ENCODE measurements at regions not wholly inside any gene's neighbourhood (a gene's known extent, or its start where the extent isn't known, plus 50 kb on each side); places are given as distances from the start of the nearest gene placed in this dataset.

GRCh38 chr5:31100047-31100575 lies 93.4 kb upstream of the CDH6 start:
- no peak for DNase-seq (ENCODE audit: low read depth in 4 of 4, low spot score in 2 of 4)

DNA sequence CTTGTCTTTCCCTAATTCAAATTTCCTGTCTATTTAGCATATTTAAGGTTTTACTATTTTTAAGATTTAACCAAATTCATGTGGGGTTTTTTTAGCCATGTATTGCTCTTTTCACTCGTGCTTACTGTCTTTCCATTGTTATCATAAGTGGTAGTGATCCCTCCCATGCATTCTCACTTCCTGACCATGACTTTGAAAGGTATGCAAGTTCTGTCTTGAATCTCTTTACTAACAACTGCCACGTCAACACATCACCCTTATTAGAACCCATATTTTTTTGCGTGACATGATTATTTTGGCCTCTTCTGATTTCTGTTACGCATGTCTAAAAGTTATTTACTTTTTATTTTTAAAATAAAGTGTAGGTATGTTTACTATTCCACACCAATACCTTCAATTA lies 94.7 kb upstream of the CDH6 start:
- no peak for DNase-seq (ENCODE audit: low read depth in 4 of 4, low spot score in 2 of 4)

- DNase-seq (ENCODE audit: low read depth in 4 of 4, low spot score in 2 of 4), result no peak
Measured at GRCh38 chr5:31097851-31098250, 95.6 kb upstream of the CDH6 start.

- DNase-seq (ENCODE audit: low read depth in 4 of 4, low spot score in 2 of 4), result no peak
Measured at GRCh38 chr5:31096238-31096865, 97.1 kb upstream of the CDH6 start.

DNA sequence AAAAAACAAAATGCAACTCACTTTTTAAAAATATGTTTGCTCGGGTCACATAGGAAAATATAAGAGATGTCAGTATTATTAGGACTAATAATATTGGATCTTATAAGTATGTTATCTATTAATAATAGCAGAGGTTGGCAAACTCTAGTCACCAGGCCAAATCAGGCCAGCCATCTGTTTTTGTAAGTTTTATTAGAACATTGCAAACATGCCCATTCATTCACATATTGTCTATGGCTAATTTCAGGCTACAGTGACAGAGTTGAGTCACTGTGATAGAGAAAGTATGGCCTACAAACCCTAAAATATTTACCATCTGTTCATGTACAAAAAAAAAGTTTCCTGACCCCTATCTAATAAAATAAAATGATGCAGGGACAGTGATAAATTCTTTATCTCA lies 97.7 kb upstream of the CDH6 start:
- no peak for DNase-seq (ENCODE audit: low read depth in 4 of 4, low spot score in 2 of 4)

GRCh38 chr5:31091501-31091900 lies 102.0 kb upstream of the CDH6 start:
- no peak for DNase-seq (ENCODE audit: low read depth in 4 of 4, low spot score in 2 of 4)

GRCh38 chr5:31090467-31090866 lies 103.0 kb upstream of the CDH6 start:
- no peak for DNase-seq (ENCODE audit: low read depth in 4 of 4, low spot score in 2 of 4)

- DNase-seq (ENCODE audit: low read depth in 4 of 4, low spot score in 2 of 4), result no peak
Measured at GRCh38 chr5:31086839-31087415, 106.6 kb upstream of the CDH6 start.

DNA sequence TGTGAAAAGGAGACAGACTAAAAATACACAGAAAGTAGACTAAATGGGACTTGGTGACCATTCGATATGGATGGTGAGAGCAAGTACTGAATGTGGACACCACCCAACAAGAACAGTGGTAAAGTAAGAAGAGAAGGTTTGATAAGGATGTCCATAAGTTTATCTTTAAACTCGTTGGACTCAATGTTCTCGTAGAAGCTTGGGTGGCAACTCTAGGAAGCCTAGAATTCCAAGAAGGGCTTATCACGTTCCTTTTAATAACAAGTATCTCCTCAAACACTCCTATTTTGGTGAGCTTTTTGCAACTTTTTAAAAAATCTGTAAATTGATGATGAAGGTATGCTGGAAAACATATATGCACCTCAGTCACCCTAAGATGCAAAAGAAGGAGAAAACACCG lies 108.6 kb upstream of the CDH6 start:
- DNase-seq (ENCODE audit: low read depth in 4 of 4, low spot score in 2 of 4), result no peak

- DNase-seq (ENCODE audit: low read depth in 4 of 4, low spot score in 2 of 4), result no peak
Measured at GRCh38 chr5:31083364-31083763, 110.1 kb upstream of the CDH6 start.

DNA sequence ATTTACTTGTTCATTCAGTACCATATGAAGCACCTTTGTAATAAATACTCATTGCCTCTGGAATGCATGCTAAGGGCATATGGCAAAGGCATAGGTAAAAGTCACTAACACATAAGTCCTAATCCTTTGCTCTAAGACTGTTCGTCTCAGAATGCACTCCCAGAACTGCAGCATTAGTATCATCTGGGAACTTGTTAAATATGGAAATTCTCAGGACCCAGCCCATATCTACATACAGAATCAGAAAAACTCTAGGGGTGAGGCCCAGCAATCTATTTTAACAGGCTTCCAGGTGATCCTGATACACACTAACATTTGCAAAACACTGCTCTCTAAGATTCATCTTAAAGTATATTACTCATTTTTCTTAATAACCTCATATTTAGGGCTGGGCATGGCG lies 113.8 kb upstream of the CDH6 start:
- no peak for DNase-seq (ENCODE audit: low read depth in 4 of 4, low spot score in 2 of 4)

GRCh38 chr5:31078956-31079355 lies 114.5 kb upstream of the CDH6 start:
- DNase-seq (ENCODE audit: low read depth in 4 of 4, low spot score in 2 of 4), result no peak

DNA sequence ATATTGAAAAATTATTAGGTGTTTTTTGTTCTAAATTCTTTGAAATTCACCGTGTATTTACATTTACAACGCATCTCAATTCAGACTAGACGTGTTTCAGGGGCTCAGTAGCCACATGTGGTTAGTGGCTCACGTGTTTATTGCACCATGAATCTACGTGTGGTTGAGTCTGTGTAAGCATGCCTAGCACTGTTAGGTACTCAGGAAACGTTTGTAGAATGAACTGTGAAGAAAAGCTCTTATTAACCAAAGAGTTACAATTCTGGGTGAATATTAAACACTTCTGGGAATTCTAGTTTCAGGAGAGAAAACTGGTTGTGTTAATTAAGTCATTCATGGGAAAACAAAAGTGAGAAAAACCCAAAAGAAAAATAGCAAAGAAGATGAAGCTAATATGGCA lies 117.5 kb upstream of the CDH6 start:
- no peak for DNase-seq (ENCODE audit: low read depth in 4 of 4, low spot score in 2 of 4)

DNA sequence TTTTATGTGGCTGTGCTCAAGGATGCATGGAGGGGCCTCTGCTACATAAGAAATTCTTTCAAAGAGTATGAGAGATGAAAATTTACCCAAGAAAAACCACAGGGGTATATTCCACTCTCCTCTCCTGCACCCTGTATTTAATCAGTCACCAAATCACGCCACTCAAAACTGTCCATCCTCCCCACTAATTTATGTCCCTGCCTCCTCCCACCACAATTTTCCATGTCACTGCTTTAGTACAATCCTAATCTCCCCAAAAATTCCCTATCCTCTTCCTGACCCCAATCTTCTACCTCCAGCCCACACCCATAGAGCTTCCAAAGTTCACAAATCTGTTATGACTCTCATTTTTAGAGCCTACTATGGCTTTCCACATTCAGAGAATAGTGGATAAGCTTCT lies 125.2 kb upstream of the CDH6 start:
- DNase-seq (ENCODE audit: low read depth in 4 of 4, low spot score in 2 of 4), result no peak

DNA sequence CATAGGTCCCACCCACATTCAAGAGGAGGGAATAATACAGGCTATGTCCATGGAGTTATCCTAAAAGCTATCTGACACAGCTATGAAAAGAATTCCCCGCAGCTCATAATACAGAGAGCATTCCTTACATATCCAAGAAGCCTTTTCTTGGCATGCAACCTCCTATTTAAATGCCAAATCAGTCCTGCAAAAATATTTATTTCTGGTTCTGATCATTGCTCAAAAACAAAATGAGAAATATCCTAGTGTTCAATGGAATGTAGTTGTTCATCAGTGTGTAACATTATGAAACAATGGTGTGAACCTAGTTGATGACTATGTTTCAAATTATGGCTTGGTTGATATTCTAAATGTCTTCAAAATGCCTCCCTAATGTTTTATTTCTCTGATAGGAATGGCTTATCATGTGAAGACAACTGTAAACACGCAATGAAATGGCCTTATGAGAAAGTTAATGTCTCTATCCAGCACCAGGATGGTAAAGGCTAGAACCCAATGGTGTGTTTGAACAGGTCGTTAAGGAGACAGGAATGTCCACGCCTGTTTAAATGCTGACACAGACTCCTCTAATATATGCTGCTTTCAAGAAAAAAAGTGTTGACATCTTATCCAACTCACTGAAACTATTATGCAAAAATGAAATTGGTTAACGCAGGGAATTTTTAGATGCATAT lies 126.7 kb upstream of the CDH6 start:
- no peak for DNase-seq (ENCODE audit: low read depth in 4 of 4, low spot score in 2 of 4)

DNA sequence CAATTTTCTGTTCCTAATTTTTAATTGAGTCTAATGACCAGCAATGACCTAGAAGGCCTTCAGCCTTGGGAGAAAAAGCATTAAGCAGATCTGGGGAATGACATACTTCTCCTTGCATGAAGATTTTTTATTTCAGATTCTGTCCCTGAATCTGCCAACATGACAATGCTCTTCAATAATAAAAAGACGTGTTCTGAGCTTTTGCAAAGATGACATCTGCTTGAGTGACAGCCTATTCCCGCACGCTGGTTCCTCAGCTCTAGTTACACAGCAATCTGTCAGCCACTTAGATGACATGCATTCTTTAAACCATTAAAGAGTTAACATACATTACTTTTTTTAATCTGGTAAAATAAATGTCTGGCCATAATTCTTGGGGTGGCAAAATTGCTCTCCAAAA lies 129.3 kb upstream of the CDH6 start:
- DNase-seq (ENCODE audit: low read depth in 4 of 4, low spot score in 2 of 4), result no peak

GRCh38 chr5:31062902-31063580 lies 130.4 kb upstream of the CDH6 start:
- DNase-seq (ENCODE audit: low read depth in 4 of 4, low spot score in 2 of 4), result no peak

- DNase-seq (ENCODE audit: low read depth in 4 of 4, low spot score in 2 of 4), result no peak
Measured at GRCh38 chr5:31059889-31060288, 133.6 kb upstream of the CDH6 start.

GRCh38 chr5:31054453-31054852 lies 139.0 kb upstream of the CDH6 start:
- DNase-seq (ENCODE audit: low read depth in 4 of 4, low spot score in 2 of 4), result no peak

- no peak for DNase-seq (ENCODE audit: low read depth in 4 of 4, low spot score in 2 of 4)
Measured at GRCh38 chr5:31052937-31053658, 140.4 kb upstream of the CDH6 start.

GRCh38 chr5:31051316-31051715 lies 142.2 kb upstream of the CDH6 start:
- no peak for DNase-seq (ENCODE audit: low read depth in 4 of 4, low spot score in 2 of 4)

Measured in left renal cortex interstitium (tissue), 4 donors.